Stomach (tissue), 8 donors: ENCODE measurements at regions not wholly inside any gene's neighbourhood (a gene's known extent, or its start where the extent isn't known, plus 50 kb on each side); places are given as distances from the start of the nearest gene placed in this dataset.

ENCODE experiments used
- DNase-seq, 2 donors: peaks; one replicate each; pipeline versions ENCODE4 v3.0.0 to v3.0.0-alpha.2; 2013 to 2019
- H3K27ac ChIP-seq, 5 donors: fragments of 200-600 bp in 4 of 5; sonication (generic) in 4 of 5; one replicate each; pipeline ENCODE4 v1.5.1; 2013 to 2019; ENCODE audit warnings: mild to moderate bottlenecking in 1 of 5, moderate library complexity in 1 of 5
- H3K27me3 ChIP-seq, 3 donors: fragments of 200-600 bp; sonication (generic); one replicate each; pipeline ENCODE4 v1.5.1; 2017 to 2019; ENCODE audit warnings: mixed run types in 1 of 3
- H3K36me3 ChIP-seq, 4 donors: fragments of 200-600 bp; sonication (generic); 1 replicate in 3 of 4; 2 replicates in 1 of 4; pipeline ENCODE4 v1.5.1; 2016 to 2019
- H3K4me1 ChIP-seq, 4 donors: fragments of 200-600 bp; sonication (generic); one replicate each; pipeline ENCODE4 v1.5.1; 2016 to 2019
- H3K4me3 ChIP-seq, 4 donors: fragments of 200-600 bp; sonication (generic) in 3 of 4; one replicate each; pipeline ENCODE4 v1.5.1; 2016 to 2019; ENCODE audit warnings: mild to moderate bottlenecking in 1 of 4
- H3K9me3 ChIP-seq, 4 donors: fragments of 200-600 bp; sonication (generic); one replicate each; pipeline ENCODE4 v1.5.1; 2016 to 2019
- EP300 ChIP-seq: sonication (generic); formaldehyde crosslinking; IDR thresholded peaks from one replicate; pipeline ENCODE4 v1.6.1; 2017; ENCODE audit warnings: antibody characterized with exemption
- POLR2A ChIP-seq, 4 donors: fragments of 450-650 bp; IDR thresholded peaks; one replicate each; pipeline ENCODE4 v1.6.1; 2016; ENCODE audit warnings: antibody characterized with exemption in 4 of 4, control low read depth in 2 of 4, mild to moderate bottlenecking in 1 of 4, moderate library complexity in 1 of 4
- POLR2AphosphoS5 ChIP-seq, 3 donors: sonication (generic); formaldehyde crosslinking; IDR thresholded peaks; one replicate each; pipeline ENCODE4 v1.6.1; 2016; ENCODE audit warnings: antibody characterized with exemption in 3 of 3
- WGBS, 5 donors: extraction: QIAGEN DNeasy Blood & Tissue Kit in 3 of 5; methylation state at CpG; one replicate each; pipeline versions ENCODE4 v1.1.5 to v1.1.7; 2013 to 2018; 5-methylcytosine and 5-hydroxymethylcytosine counted together
- intact Hi-C: fragments of 100-400 bp; cut with DNase I; formaldehyde crosslinking; loops from one replicate; pipeline ENCODE4 v1.15.1; 2023; ENCODE audit warnings: low total_unique reads
- TF ChIP-seq, protein P1 (sequence below), 7 experiments: fragments of 450-650 bp in 4 of 7; fragments of 200-600 bp in 3 of 7; sonication (generic) in 3 of 7; IDR thresholded peaks; one replicate each; pipeline ENCODE4 v1.5.1; 2016 to 2019; ENCODE audit warnings: antibody characterized with exemption in 7 of 7, control low read depth in 2 of 7, mild to moderate bottlenecking in 1 of 7
- donor health status: healthy with polysubstance abuse.
- donor health status: Bipolar disorder and iron deficiency.
- donor health status: healthy.

DNA sequence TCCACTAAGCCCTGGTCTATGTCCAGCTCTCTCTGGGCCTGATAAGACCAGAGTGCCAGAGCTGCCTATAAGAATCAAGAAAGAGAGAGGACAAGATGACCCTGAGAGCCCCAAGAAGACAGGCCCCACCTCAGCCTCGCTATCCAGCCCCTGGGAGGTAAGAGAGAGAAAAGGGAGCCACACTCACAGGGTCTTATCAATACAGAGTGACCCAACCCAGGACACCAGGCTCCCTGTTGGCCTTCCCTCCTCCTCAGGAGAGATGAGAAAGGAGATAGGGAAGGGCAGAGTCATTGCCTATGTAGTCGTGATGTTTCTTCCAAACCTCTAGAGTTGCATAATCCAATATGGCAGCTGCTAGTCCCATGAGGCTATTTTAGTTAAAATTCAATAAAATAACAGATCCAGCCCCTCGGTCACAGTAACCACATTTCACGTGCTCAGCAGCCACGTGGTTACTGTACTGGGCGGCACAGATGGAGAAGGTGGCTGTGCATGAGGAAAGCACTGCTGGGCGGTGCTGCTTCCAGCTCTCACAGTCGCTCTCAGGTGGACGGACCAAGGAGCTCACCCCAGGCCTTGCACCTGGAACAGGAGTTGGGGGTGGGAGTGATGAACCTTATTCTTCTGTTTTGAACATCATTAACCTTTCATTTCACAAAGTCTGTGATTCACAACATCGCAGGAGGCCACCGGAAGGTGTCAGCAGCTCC lies 525.8 kb downstream of the SHQ1 start:
- H3K4me1 ChIP-seq: peaks cover 12 to 21% (median 20%) of the 10 kb centered on the region in 4 donors
- 87 to 92% (median 90%) methylated on average over 10 to 11 of the region's 11 CpGs for WGBS, 5 donors
- no peak overlapping the region for H3K27ac ChIP-seq
- DNase-seq: no peak
- intact Hi-C loops: no loop called here
- H3K27me3 ChIP-seq: no peaks in the 10 kb centered on the region
- no peak overlapping the region for H3K4me3 ChIP-seq
- no peaks in the 10 kb centered on the region for H3K36me3 ChIP-seq
- H3K9me3 ChIP-seq: no peaks in the 10 kb centered on the region
- no peak for TF ChIP-seq POLR2AphosphoS5 (IDR thresholded peaks at IDR 0.05)
- no peak for TF ChIP-seq EP300
- TF ChIP-seq, protein P1, sequence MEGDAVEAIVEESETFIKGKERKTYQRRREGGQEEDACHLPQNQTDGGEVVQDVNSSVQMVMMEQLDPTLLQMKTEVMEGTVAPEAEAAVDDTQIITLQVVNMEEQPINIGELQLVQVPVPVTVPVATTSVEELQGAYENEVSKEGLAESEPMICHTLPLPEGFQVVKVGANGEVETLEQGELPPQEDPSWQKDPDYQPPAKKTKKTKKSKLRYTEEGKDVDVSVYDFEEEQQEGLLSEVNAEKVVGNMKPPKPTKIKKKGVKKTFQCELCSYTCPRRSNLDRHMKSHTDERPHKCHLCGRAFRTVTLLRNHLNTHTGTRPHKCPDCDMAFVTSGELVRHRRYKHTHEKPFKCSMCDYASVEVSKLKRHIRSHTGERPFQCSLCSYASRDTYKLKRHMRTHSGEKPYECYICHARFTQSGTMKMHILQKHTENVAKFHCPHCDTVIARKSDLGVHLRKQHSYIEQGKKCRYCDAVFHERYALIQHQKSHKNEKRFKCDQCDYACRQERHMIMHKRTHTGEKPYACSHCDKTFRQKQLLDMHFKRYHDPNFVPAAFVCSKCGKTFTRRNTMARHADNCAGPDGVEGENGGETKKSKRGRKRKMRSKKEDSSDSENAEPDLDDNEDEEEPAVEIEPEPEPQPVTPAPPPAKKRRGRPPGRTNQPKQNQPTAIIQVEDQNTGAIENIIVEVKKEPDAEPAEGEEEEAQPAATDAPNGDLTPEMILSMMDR (IDR thresholded peaks at IDR 0.05): no peak
- no peak for TF ChIP-seq POLR2A (IDR thresholded peaks at IDR 0.05)

DNA sequence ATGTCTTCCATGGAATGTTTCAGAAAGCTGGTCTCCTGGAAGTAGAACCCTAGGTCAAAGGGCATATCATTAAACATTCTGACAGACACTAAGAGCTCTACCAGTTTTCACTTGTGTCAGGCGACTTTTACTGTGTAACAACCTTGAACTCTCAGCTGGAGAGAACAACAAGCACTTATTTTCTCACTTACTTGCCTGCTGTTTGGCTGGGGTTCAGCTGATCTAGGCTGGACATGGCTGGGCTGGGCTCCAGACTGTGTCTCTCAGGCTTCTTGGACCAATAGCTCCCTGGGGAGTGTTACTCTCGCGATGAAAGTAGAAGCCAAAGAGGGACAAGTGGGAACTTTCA lies 527.3 kb downstream of the SHQ1 start:
- no peak for DNase-seq
- WGBS, 5 donors: 74 to 91% (median 88%) methylated on average over 3 of the region's 3 CpGs
- TF ChIP-seq EP300: no peak
- no peak for TF ChIP-seq POLR2A (IDR thresholded peaks at IDR 0.05)
- TF ChIP-seq, protein P1 (IDR thresholded peaks at IDR 0.05): no peak
- TF ChIP-seq POLR2AphosphoS5 (IDR thresholded peaks at IDR 0.05): no peak
- Histone ChIP-seq H3K27me3 (no peaks in the 10 kb centered on the region), H3K36me3 (no peaks in the 10 kb centered on the region), H3K4me3 (no peak overlapping the region), H3K9me3 (no peaks in the 10 kb centered on the region), H3K4me1 (peaks cover 18 to 31% (median 26%) of the 10 kb centered on the region in 4 donors), H3K27ac (no peak overlapping the region)
- intact Hi-C loops: no loop called here

GRCh38 chr3:72320095-72320954 lies 527.9 kb downstream of the SHQ1 start:
- intact Hi-C loops: no loop called here

More at GRCh38 chr3:72320095-72320954, 527.9 kb downstream of the SHQ1 start:
- WGBS, 5 donors: 91 to 94% (median 93%) methylated on average over 10 to 17 of the region's 17 CpGs
- no peak overlapping the region for H3K27ac ChIP-seq
- TF ChIP-seq EP300 (no peak), POLR2A (IDR thresholded peaks at IDR 0.05) (no peak), POLR2AphosphoS5 (IDR thresholded peaks at IDR 0.05) (no peak)
- TF ChIP-seq, protein P1 (IDR thresholded peaks at IDR 0.05): no peak
- no peaks in the 10 kb centered on the region for H3K27me3 ChIP-seq
- DNase-seq: no peak
- H3K36me3 ChIP-seq: no peaks in the 10 kb centered on the region
- peaks cover 18 to 31% (median 26%) of the 10 kb centered on the region in 4 donors for H3K4me1 ChIP-seq
- H3K9me3 ChIP-seq: no peaks in the 10 kb centered on the region
- no peak overlapping the region for H3K4me3 ChIP-seq
